Activated CD8-positive, alpha-beta T cell treated with anti-CD3 and anti-CD28 coated beads, Interleukin-2, amount 10 ng/mL, durations not matched to agents 7 days and 5 days (primary cell): ENCODE measurements at regions not wholly inside any gene's neighbourhood (a gene's known extent, or its start where the extent isn't known, plus 50 kb on each side); places are given as distances from the start of the nearest gene placed in this dataset.

Experiments
- ATAC-seq: fragments of 150-1000 bp; cut with Tn5 transposase; one replicate; pipeline ENCODE4 v1.10.0; 2021; ENCODE audit warnings: moderate library complexity
- CTCF ChIA-PET: fragments of 350-600 bp; sonication (Branson Sonifier 250); formaldehyde crosslinking; loops from one replicate; lab custom pipeline; 2021; ENCODE audit warnings: antibody characterized with exemption; lab: Charles Lee
- POLR2A ChIA-PET: fragments of 350-600 bp; sonication (Branson Sonifier 250); formaldehyde crosslinking; loops from one replicate; lab custom pipeline; 2021; ENCODE audit warnings: antibody characterized with exemption; lab: Charles Lee
- DNase-seq: peaks from one replicate; pipeline ENCODE4 v3.0.0-alpha.2; 2020
- H3K27ac Mint-ChIP-seq: one replicate; pipeline ENCODE4 v1.8.0; 2021; ENCODE audit warnings: mild to moderate bottlenecking, mixed read lengths
- H3K27me3 Mint-ChIP-seq: one replicate; pipeline ENCODE4 v1.8.0; 2021; ENCODE audit warnings: low read depth, mixed read lengths
- H3K36me3 Mint-ChIP-seq: one replicate; pipeline ENCODE4 v1.8.0; 2021; ENCODE audit warnings: low read depth, mixed read lengths
- H3K4me1 Mint-ChIP-seq: one replicate; pipeline ENCODE4 v1.8.0; 2021; ENCODE audit warnings: low read depth, mixed read lengths
- H3K4me3 Mint-ChIP-seq: one replicate; pipeline ENCODE4 v1.8.0; 2021; ENCODE audit warnings: mild to moderate bottlenecking, mixed read lengths
- H3K9me3 Mint-ChIP-seq: one replicate; pipeline ENCODE4 v1.8.0; 2022; ENCODE audit warnings: mixed read lengths; ENCODE audit not compliant: insufficient read depth

DNA sequence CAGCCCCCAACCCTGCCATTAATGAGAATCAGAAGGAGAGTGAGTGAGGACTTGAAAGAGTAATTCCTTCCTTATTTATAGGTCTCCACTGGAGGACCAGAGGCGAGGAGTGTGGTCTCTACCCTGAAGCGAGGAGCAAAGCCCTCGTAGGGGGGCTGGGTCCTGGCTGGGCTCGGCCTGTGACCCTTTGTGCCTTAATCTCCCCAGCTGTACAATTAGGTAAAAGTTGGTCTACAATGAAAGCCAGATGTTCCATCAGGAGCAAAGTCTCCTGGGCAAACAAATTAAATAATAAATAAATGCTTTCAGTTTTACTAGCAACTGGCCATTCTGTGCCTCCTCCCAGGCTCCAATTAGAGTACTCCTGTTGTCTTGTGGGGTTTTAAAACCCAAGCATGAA is 523.5 kb upstream of the SALL1 start:
- H3K4me1 Mint-ChIP-seq: no peaks in the 10 kb centered on the region
- H3K27ac Mint-ChIP-seq: no peak overlapping the region
- no peaks in the 10 kb centered on the region for H3K9me3 Mint-ChIP-seq
- H3K4me3 Mint-ChIP-seq: no peak overlapping the region
- DNase-seq (no peak), ATAC-seq (no peak)
- no peaks in the 10 kb centered on the region for H3K36me3 Mint-ChIP-seq
- no peaks in the 10 kb centered on the region for H3K27me3 Mint-ChIP-seq
- CTCF ChIA-PET: no interaction called here
- POLR2A ChIA-PET: no interaction called here

DNA sequence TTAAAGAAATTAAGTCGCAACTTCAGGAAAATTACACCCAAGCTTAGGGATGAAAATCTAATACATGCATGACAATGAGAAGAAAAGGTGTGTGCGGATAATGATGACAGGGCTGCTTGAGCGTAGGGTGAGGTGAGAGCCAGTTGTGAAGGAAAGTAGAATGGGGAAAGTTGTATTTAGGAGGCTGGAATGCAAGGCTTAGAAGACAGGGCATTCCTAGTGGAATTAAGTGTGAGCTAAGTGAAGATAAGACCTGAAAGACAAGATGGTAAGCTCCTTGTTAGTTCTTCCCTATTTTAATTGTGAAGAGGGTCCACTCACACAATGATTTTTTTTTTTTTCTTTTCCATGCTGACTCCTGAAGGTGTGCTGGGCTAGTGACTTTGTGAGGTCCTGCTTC is 519.5 kb upstream of the SALL1 start:
- Mint-ChIP-seq H3K4me1 (no peaks in the 10 kb centered on the region), H3K9me3 (no peaks in the 10 kb centered on the region), H3K4me3 (no peak overlapping the region), H3K36me3 (no peaks in the 10 kb centered on the region), H3K27me3 (no peaks in the 10 kb centered on the region), H3K27ac (no peak overlapping the region)
- ChIA-PET POLR2A (no interaction called here), CTCF (no interaction called here)
- ATAC-seq (no peak), DNase-seq (no peak)

DNA sequence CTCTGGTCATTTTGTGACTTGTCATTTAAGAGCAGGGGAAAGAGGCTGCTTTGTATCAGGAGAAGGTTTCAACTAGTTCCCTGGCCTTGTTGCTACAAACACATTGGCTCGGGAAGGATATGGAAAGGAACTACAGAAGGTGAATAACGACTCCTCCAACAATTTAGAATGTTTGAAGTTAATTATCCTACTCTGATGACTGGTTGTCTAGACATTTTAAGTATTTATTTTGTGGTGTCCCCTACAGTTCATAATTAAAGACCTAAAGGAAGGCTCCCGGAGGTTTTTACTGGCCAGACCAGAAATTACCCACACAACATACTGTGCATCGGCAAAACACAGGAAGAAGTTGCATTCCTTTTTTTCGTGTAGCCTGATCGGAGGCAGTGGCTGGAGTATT is 515.8 kb upstream of the SALL1 start:
- no peak for ATAC-seq
- H3K4me3 Mint-ChIP-seq: no peak overlapping the region
- H3K27me3 Mint-ChIP-seq: no peaks in the 10 kb centered on the region
- no peaks in the 10 kb centered on the region for H3K9me3 Mint-ChIP-seq
- no peaks in the 10 kb centered on the region for H3K4me1 Mint-ChIP-seq
- CTCF ChIA-PET: no interaction called here
- POLR2A ChIA-PET: no interaction called here
- no peak overlapping the region for H3K27ac Mint-ChIP-seq
- H3K36me3 Mint-ChIP-seq: no peaks in the 10 kb centered on the region
- no peak for DNase-seq

DNA sequence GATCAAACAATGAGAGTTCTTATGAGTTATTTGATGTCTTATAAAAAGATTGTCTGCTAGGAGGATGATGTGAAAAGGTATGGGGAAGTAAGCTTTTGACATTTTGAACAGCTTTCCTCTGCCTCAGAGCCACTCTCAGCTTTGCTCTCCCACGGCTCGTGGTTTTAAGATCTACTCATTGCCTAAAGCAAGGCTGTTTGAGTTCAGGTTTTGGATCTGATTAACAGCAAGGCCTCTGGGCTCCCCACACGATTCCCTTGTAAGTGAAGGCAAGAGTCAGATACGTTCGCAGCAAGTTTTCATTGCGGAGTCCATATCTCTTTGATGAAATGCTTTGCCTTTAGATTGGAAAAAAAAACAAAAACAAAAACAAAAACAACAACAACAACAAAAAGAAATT is 515.0 kb upstream of the SALL1 start:
- Mint-ChIP-seq H3K27ac (no peak overlapping the region), H3K36me3 (no peaks in the 10 kb centered on the region), H3K4me1 (no peaks in the 10 kb centered on the region), H3K4me3 (no peak overlapping the region), H3K9me3 (no peaks in the 10 kb centered on the region), H3K27me3 (no peaks in the 10 kb centered on the region)
- no peak for ATAC-seq
- ChIA-PET POLR2A (no interaction called here), CTCF (no interaction called here)
- no peak for DNase-seq

DNA sequence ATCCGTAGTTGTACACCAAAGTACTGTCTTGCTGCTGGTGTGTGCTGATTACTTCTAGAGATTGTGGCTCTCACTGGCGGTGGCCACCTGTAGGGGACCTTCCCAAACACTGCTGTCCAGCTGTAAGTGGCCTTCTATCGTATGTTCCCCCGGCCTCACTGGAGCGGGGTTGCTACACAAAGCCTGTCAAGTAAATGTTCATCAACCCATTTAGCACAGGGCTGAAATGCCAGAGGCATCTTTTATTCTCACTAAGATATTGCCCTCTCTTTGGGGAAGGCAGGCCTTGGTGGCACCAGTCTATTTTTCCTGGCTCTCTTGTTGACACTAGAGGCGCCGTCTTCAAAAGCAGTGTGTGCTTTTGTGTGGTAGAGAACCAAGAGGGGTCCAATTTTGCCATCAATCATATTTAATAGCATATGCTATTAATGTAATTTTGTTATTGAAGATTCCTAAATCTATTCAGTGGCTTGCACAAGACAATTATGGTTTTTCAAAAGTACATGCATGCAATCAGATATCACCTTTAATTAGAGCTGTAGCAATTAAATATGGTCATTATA is 514.4 kb upstream of the SALL1 start:
- Mint-ChIP-seq H3K4me3 (no peak overlapping the region), H3K9me3 (no peaks in the 10 kb centered on the region), H3K4me1 (no peaks in the 10 kb centered on the region), H3K36me3 (no peaks in the 10 kb centered on the region), H3K27me3 (no peaks in the 10 kb centered on the region), H3K27ac (no peak overlapping the region)
- no peak for DNase-seq
- CTCF ChIA-PET: no interaction called here
- POLR2A ChIA-PET: no interaction called here
- no peak for ATAC-seq

DNA sequence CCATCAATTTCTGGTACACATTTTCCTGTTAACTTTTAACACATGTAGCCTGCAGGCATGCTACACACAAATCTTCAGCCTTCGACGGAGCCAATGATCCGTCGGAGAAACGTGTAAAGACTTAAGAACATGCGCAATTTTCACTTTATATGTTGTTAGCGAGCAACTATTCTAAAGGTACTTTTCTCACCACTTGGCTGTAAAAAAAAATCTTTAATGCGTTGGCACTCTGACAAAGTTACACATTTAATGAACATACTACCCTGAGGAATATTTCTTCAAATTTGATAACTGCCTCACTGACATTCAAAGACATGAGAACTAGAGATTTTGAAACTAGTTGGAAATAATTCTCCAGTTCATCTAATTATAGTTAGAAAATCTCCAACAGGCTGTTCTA is 507.5 kb upstream of the SALL1 start:
- ChIA-PET CTCF (no interaction called here), POLR2A (no interaction called here)
- DNase-seq (no peak), ATAC-seq (no peak)
- H3K4me3 Mint-ChIP-seq: no peak overlapping the region
- no peaks in the 10 kb centered on the region for H3K4me1 Mint-ChIP-seq
- no peaks in the 10 kb centered on the region for H3K27me3 Mint-ChIP-seq
- no peaks in the 10 kb centered on the region for H3K36me3 Mint-ChIP-seq
- H3K9me3 Mint-ChIP-seq: no peaks in the 10 kb centered on the region
- no peak overlapping the region for H3K27ac Mint-ChIP-seq

DNA sequence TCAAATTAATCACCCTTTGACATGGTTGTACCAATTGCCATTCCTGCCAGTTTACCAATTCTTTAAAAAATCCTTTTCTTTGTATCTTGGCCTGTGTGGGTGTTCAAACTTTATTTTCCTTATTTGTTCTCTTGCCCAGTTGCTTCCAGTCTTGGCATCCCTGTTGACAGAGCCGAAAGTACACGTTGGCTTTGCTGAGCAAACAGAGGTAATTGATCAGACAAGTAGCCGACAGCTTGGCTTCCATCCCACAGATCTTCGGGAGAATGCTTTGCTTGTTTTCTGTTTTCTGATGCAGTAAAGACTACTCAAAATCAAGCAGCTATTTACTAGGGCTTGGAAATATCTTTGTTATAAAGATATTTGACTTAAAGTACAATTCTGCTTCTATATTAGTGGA is 506.8 kb upstream of the SALL1 start:
- no peaks in the 10 kb centered on the region for H3K36me3 Mint-ChIP-seq
- H3K9me3 Mint-ChIP-seq: no peaks in the 10 kb centered on the region
- H3K4me3 Mint-ChIP-seq: no peak overlapping the region
- no peaks in the 10 kb centered on the region for H3K27me3 Mint-ChIP-seq
- CTCF ChIA-PET: no interaction called here
- no peaks in the 10 kb centered on the region for H3K4me1 Mint-ChIP-seq
- POLR2A ChIA-PET: no interaction called here
- ATAC-seq (no peak), DNase-seq (no peak)
- H3K27ac Mint-ChIP-seq: no peak overlapping the region

DNA sequence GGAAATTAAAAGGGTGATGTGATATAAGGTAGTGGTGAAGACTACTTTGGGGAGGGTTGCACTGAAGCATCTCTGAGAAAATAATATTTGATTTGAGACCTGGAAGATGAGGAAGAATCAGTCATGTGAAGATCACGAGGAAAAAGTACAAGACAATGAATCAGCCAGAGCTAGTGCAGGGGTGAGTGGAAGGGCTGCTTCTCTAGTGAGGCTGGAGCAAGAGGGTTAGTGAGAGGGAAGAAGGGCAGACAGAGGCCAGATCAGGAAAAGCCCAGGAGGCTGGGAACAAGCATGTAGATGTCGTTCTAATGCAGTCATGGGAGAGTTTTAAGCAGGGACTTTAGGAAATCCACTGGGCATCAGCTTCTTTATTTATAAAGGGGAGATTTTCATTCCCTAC is 504.2 kb upstream of the SALL1 start:
- CTCF ChIA-PET: no interaction called here
- DNase-seq (no peak), ATAC-seq (no peak)
- Mint-ChIP-seq H3K4me1 (no peaks in the 10 kb centered on the region), H3K36me3 (no peaks in the 10 kb centered on the region), H3K27ac (no peak overlapping the region), H3K27me3 (no peaks in the 10 kb centered on the region), H3K4me3 (no peak overlapping the region), H3K9me3 (peaks cover 2% of the 10 kb centered on the region)
- POLR2A ChIA-PET: no interaction called here

DNA sequence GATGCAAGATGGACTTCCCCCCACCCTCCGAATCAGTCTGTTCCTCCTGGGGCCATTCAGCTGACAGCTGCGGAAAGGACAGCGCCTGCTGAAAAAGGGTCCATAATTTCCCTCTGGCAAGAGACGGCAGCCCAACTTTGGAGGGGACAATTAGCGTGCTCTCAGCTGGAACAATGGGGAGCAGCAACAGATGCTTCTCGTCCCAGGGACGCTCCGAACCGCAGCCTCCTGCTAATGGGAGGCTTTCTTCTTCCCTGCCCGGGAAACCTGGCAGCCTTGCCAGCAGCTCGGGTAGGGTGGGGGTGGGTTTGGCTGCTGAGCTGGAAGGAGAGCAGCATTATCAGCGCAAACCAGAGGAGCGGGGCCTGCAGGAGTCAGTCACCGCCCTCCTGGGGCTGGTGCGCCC is 500.0 kb upstream of the SALL1 start:
- CTCF ChIA-PET: no interaction called here
- no peak for DNase-seq

DNA sequence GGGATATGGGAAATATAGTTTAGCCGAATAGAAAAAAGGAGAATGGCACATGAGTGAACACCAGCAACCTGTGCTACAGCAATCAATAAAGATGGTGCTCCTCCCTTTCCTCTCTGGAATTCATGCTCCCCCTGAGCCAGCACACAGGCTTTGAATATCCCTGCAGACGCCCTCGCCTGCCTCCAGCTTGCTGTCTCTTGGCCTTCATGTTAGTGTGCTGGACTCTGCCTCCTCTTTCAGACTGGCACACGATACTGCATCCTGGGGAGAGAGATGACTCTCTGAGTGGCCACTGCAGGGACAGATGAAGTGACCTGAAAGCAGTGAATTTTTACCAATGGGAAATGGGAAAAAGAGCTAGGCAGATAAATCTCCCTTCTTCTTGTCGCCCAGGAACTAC is 498.6 kb upstream of the SALL1 start:
- no peaks in the 10 kb centered on the region for H3K36me3 Mint-ChIP-seq
- CTCF ChIA-PET: no interaction called here
- no peaks in the 10 kb centered on the region for H3K27me3 Mint-ChIP-seq
- DNase-seq (no peak), ATAC-seq (no peak)
- H3K27ac Mint-ChIP-seq: no peak overlapping the region
- no peaks in the 10 kb centered on the region for H3K4me1 Mint-ChIP-seq
- no peak overlapping the region for H3K4me3 Mint-ChIP-seq
- H3K9me3 Mint-ChIP-seq: peaks cover 15% of the 10 kb centered on the region
- POLR2A ChIA-PET: no interaction called here

More for the DNA sequence above, 500.0 kb upstream of the SALL1 start:
- Mint-ChIP-seq H3K36me3 (no peaks in the 10 kb centered on the region), H3K9me3 (peaks cover 10% of the 10 kb centered on the region), H3K27ac (no peak overlapping the region), H3K4me1 (no peaks in the 10 kb centered on the region), H3K27me3 (no peaks in the 10 kb centered on the region), H3K4me3 (no peak overlapping the region)
- POLR2A ChIA-PET: no interaction called here
- no peak for ATAC-seq

DNA sequence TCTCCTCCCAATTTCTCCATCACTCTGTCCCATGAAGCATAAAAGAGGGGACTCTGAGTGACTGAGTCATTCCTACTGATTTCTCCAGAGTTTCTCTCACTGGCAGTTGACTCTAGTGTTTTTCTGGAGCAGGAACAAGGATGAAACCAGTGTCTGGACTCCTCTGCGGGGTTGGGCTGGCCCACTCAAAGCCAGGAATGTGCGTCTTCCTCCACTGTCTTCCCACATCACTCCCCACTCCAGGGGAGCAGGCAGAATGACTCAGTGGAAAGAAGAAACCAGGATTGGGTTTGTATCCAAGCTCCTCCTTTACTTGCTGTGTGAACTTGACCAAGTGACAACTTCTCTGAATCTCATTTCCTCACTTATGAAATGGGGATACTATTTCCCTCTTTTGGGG is 497.5 kb upstream of the SALL1 start:
- POLR2A ChIA-PET: no interaction called here
- Mint-ChIP-seq H3K9me3 (peaks cover 15% of the 10 kb centered on the region), H3K4me3 (no peak overlapping the region), H3K4me1 (no peaks in the 10 kb centered on the region), H3K27ac (no peak overlapping the region), H3K36me3 (no peaks in the 10 kb centered on the region), H3K27me3 (no peaks in the 10 kb centered on the region)
- no peak for DNase-seq
- no peak for ATAC-seq
- CTCF ChIA-PET: no interaction called here

DNA sequence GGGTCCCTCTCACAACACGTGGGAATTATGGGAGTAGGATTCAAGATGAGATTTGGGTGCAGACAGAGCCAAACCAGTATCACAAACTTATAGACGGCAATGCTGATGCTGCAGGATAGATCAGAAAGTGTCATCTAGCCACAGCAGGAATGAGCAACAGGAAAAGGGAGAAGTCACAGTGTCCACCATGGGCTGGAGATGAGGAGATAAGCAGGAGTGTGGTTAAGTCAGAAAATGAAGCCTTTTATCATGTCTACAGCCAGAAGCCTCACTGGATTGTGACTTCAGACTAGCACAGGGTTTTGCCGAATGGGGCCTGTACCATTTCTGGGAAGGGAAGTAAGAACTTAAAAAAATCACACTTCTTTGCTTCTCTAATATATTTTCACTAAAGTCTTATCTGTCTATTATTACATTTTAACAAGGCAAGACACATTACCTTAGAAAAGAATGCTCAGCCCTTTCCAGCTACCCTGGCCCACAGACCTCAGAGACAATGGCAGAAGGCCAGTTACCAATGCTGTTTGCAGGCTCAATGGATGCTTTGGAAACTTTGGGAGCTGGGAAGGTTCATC is 490.2 kb upstream of the SALL1 start:
- DNase-seq (no peak), ATAC-seq (no peak)
- CTCF ChIA-PET: no interaction called here
- no peaks in the 10 kb centered on the region for H3K27me3 Mint-ChIP-seq
- no peaks in the 10 kb centered on the region for H3K4me1 Mint-ChIP-seq
- no peak overlapping the region for H3K27ac Mint-ChIP-seq
- peaks cover 9% of the 10 kb centered on the region for H3K9me3 Mint-ChIP-seq
- H3K4me3 Mint-ChIP-seq: no peak overlapping the region
- no peaks in the 10 kb centered on the region for H3K36me3 Mint-ChIP-seq
- POLR2A ChIA-PET: no interaction called here

DNA sequence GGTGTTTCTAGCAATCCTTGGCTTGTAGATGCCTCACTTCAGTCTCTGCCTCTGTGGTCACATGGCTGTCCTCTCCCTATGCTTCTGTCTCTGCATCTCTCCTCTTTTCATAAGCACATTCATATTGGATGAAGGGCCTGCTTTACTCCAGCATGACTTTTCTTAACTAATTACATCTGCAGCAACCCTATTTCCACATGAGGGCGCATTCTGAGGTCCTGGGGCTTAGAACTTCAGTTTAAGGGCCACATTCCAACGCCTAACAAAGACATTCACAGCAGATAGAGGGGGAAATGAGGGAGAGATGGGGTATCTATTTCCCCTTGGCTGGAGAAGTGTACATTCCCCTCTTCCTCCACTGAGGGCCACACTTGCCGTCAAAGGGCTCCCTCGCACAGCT is 489.1 kb upstream of the SALL1 start:
- Mint-ChIP-seq H3K36me3 (no peaks in the 10 kb centered on the region), H3K4me1 (no peaks in the 10 kb centered on the region), H3K27ac (no peak overlapping the region), H3K9me3 (peaks cover 4% of the 10 kb centered on the region), H3K27me3 (no peaks in the 10 kb centered on the region), H3K4me3 (no peak overlapping the region)
- ChIA-PET POLR2A (no interaction called here), CTCF (no interaction called here)
- DNase-seq (no peak), ATAC-seq (no peak)
